ENCODE measurements at regions not wholly inside any gene's neighbourhood (a gene's known extent, or its start where the extent isn't known, plus 50 kb on each side); places are given as distances from the start of the nearest gene placed in this dataset.
"Not testable (repeated sequence)": the region's sequence is repeated elsewhere in the genome, so short reads cannot be mapped to it uniquely, and the experiment has no call there.

GRCh38 chr6:60547340-60547739, 1738.7 kb downstream of the KHDRBS2 start:
- TF ChIP-seq POLR2A (IDR thresholded peaks at IDR 0.05); POLR2AphosphoS5 (IDR thresholded peaks at IDR 0.05); CTCF (IDR thresholded peaks at IDR 0.05 in 8 of 11, conservative IDR thresholded peaks at IDR 0.05 in 3 of 11): not testable (repeated sequence)

Measured in spleen (tissue), 7 donors.